ENCODE measurements at regions not wholly inside any gene's neighbourhood (a gene's known extent, or its start where the extent isn't known, plus 50 kb on each side); places are given as distances from the start of the nearest gene placed in this dataset.

DNA sequence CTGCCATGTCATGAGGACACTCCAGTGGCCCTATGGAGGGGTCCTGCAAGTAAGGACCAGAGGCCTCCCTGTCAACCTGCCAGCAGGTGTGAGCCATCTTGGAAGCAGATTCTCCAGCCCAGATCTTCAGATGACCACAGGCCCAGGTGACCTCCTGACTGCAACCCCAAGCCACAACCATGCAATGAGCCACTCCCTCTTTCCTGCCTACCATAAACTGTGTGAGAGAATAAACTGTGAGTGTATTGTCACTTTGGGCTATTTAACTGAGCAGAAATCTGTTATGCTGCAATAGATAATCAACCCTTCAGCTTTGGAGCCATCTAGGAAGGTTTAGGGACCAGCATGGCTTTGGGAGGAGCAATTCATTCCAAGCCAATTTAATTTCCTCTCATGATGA is 367.9 kb downstream of the SHQ1 start:
- TF ChIP-seq, protein P1, sequence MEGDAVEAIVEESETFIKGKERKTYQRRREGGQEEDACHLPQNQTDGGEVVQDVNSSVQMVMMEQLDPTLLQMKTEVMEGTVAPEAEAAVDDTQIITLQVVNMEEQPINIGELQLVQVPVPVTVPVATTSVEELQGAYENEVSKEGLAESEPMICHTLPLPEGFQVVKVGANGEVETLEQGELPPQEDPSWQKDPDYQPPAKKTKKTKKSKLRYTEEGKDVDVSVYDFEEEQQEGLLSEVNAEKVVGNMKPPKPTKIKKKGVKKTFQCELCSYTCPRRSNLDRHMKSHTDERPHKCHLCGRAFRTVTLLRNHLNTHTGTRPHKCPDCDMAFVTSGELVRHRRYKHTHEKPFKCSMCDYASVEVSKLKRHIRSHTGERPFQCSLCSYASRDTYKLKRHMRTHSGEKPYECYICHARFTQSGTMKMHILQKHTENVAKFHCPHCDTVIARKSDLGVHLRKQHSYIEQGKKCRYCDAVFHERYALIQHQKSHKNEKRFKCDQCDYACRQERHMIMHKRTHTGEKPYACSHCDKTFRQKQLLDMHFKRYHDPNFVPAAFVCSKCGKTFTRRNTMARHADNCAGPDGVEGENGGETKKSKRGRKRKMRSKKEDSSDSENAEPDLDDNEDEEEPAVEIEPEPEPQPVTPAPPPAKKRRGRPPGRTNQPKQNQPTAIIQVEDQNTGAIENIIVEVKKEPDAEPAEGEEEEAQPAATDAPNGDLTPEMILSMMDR (IDR thresholded peaks at IDR 0.05; ENCODE audit: low read depth, low read length, missing control alignments): no peak
- no peak for DNase-seq (ENCODE audit: low read depth)
- in situ Hi-C loops (cut with HindIII; ENCODE audit: low sequenced_read_pairs): no loop called here
- no peak overlapping the region for H3K4me3 ChIP-seq (ENCODE audit: low read depth, low read length)

DNA sequence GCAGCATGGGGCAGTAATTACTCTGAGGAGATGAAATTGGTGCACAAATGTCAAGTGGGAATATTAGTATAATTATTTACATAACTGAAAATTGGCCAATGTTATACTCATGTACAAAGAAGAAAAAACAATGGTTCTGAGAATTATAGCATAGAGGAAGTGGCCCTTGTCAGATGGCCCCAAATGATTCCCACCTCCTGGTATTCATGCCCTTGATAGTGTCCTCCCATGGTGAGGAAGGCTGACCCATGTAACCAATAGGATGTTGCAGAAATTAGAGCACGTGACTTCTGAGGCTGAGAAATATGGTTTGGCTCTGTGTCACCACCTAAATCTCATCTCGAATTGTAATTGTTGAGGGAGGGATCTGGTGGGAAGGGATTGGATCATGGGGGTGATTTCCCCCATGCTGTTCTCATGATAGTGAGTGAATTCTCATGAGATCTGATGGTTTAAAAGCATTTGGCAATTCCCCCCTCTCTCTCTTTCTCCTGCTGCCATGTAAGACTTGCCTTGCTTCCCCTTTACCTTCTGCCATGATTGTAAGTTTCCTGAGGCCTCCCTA is 368.5 kb downstream of the SHQ1 start:
- in situ Hi-C loops (cut with HindIII; ENCODE audit: low sequenced_read_pairs): no loop called here
- TF ChIP-seq, protein P1 (IDR thresholded peaks at IDR 0.05; ENCODE audit: low read depth, low read length, missing control alignments): no peak

DNA sequence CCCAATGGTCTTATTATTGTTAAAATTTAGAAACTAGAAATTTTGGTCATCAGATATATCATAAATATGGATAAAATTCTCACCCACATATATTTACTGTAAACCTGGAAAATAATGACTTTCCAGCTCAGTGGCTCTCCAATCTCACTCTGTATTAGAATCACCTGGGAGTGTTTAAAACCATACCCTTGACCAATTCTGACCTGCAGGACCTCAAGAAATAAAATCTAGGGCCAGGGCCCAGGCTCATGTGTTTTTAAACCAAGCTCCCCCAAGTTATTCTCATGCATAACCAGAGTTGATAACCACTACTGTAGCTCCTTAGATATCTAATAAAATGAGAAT is 372.1 kb downstream of the SHQ1 start:
- TF ChIP-seq, protein P1 (IDR thresholded peaks at IDR 0.05; ENCODE audit: low read depth, low read length, missing control alignments): no peak
- no peak for DNase-seq (ENCODE audit: low read depth)
- in situ Hi-C loops (cut with HindIII; ENCODE audit: low sequenced_read_pairs): no loop called here

More for the DNA sequence above, 368.5 kb downstream of the SHQ1 start:
- no peak for DNase-seq (ENCODE audit: low read depth)
- no peak overlapping the region for H3K4me3 ChIP-seq (ENCODE audit: low read depth, low read length)

DNA sequence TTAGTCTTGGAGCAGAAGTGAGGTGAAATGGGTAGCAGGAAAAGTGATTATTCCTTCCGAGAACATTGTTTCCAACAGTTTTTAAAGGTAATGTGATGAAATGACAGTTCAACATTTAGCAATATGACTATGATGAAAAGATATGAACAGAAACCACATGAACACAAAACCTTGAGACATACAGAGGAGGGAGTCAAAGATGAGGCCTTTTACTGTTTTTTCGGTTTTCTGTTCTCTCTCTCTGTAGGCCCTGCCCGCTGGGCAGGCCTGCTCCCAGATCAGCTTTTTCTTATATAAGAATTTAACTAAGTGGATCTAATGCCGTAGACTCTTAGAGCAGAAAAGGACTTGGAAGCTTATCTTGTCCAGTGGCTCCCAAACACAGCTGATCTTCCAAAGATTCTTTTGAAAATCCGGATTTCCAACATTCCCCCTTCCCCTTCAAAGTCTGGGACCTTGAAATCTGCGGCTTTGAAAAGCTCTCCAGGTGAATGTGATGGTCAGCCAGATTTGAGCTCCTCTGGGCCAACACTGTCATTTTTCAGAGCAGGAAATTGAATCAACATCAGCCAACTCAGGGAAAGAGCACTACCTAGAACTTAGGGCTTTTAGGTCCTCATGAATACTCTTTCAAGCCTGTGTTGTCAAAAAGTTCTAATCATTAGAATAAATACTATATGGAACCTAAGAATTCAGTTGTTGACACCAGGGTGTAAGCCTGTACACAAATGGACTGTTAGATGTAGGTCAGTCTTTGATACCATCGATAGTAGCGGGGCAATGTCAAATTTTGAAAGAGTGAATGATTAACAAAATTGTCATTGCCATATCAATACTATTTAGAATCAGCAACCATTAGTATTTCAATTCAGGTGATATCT is 372.7 kb downstream of the SHQ1 start:
- no peak for DNase-seq (ENCODE audit: low read depth)
- in situ Hi-C loops (cut with HindIII; ENCODE audit: low sequenced_read_pairs): no loop called here
- no peak overlapping the region for H3K4me3 ChIP-seq (ENCODE audit: low read depth, low read length)
- TF ChIP-seq, protein P1 (IDR thresholded peaks at IDR 0.05; ENCODE audit: low read depth, low read length, missing control alignments): no peak

More for the DNA sequence above, 372.1 kb downstream of the SHQ1 start:
- H3K4me3 ChIP-seq (ENCODE audit: low read depth, low read length): no peak overlapping the region

DNA sequence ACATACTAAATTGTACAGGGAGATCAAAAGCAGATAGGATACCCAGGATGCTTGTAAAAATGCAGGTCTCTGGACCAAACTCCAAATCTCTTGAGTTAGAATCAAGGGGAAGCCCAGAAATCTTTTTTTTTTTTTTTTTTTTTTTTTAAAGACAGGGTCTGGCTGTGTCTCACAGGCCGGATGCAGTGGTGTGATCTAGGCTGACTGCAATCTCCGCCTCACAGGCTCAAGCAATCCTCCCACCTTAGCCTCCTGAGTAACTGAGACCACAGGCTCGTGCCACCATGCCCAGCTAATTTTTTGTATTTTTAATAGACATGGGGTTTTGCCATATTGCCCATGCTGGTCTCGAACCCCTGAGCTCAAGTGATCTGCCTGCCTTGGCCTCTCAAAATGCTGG is 373.5 kb downstream of the SHQ1 start:
- H3K4me3 ChIP-seq (ENCODE audit: low read depth, low read length): no peak overlapping the region
- in situ Hi-C loops (cut with HindIII; ENCODE audit: low sequenced_read_pairs): no loop called here
- no peak for DNase-seq (ENCODE audit: low read depth)
- TF ChIP-seq, protein P1 (IDR thresholded peaks at IDR 0.05; ENCODE audit: low read depth, low read length, missing control alignments): no peak

DNA sequence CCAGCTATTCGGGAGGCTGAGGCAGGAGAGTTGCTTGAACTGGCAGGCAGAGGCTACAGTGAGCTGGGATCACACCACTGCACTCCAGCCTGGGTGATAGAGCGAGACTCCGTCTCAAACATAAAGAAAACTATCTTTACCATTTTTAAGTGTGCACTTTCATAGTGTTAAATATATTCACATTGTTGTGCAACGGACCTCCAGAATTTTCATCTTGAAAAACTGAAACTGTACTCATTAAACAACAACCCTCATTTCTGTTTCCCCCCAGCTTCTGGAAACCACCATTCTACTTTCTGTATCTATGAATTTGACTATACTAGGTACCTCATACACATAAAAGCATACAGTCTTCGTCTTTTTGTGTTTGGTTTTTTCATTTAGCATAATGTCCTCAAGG is 375.1 kb downstream of the SHQ1 start:
- DNase-seq (ENCODE audit: low read depth): no peak
- in situ Hi-C loops (cut with HindIII; ENCODE audit: low sequenced_read_pairs): no loop called here
- TF ChIP-seq, protein P1 (IDR thresholded peaks at IDR 0.05; ENCODE audit: low read depth, low read length, missing control alignments): no peak
- H3K4me3 ChIP-seq (ENCODE audit: low read depth, low read length): no peak overlapping the region
